ENCODE measurements at regions not wholly inside any gene's neighbourhood (a gene's known extent, or its start where the extent isn't known, plus 50 kb on each side); places are given as distances from the start of the nearest gene placed in this dataset.

- FAIRE-seq: no peak
- no peak for TF ChIP-seq CTCF (IDR thresholded peaks at IDR 0.05; ENCODE audit: insufficient read depth, missing control alignments)
- no peak for DNase-seq (ENCODE audit: insufficient read length, low spot score)
Observed at GRCh38 chr15:69626095-69627066, 173.8 kb downstream of the RPLP1 start.

GRCh38 chr15:69627548-69628158 is 175.0 kb downstream of the RPLP1 start:
- TF ChIP-seq CTCF (IDR thresholded peaks at IDR 0.05; ENCODE audit: insufficient read depth, missing control alignments): no peak
- DNase-seq (ENCODE audit: insufficient read length, low spot score) (no peak), FAIRE-seq (no peak)

DNA sequence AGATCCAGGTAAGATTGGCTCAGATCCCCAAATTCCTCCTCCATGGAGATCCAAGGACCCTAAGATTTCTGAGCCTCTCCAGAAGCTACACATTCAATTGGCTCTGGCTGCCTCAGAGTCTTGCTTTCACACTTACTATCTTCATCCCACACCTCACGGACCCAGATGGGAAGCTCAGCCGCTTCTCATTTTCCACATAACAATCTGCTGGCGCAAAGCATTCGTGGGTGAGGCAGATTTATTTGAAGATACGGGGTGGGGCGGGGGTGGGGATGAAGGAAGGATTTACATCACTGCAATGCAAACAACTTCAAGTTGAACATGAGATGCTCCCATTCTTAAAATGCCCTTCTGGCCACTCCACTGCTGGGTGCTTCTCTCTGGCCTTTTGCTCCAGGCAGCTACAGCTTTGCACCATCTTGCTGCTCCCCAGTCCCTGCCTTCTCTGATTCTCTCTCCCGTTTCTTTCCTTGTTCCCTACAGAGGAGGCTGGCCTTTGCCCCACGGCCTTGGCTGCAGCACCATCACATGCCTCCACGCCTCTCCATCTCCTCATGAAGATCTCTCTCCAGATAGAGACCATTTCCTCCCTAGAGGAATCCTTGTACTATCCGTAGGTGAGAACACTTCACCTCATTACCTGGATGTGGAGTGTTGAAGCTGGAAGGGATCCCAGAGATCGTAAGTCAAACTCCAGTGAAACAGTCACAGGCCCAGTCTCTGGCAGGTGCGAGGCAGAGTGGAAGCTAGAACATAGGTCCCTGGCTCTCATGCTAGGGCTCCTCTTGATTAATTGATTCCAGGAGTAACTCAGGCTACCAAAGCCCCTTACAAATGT is 175.9 kb downstream of the RPLP1 start:
- FAIRE-seq: no peak
- TF ChIP-seq CTCF (IDR thresholded peaks at IDR 0.05; ENCODE audit: insufficient read depth, missing control alignments): no peak
- DNase-seq (ENCODE audit: insufficient read length, low spot score): no peak

DNA sequence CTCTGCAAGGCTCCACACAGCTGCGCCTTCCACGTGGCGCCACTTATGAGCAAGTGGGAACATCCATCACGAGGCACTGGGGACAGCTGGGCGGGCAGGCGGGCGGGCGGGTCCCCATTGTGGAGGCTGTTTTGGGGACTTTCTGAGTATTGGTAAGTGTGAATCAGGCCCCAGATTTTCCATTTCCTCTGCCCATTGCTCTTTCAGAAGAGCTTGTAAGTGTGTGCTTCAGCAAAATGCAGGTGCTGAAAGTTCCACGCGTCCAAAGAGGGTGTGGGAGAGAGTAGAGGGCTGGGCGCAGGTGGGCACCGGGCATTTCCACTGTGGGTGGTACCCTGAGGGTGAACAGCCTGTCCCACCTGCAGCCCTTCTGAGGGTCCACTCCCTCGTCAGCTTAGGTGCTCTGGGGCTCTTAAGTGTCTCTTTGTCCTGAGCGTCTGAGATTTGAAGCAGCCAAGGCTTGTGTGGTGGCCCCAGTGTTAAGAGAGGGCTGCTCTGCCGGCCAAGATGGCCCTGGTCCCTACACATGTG is 177.1 kb downstream of the RPLP1 start:
- no peak for FAIRE-seq
- DNase-seq (ENCODE audit: insufficient read length, low spot score): no peak
- no peak for TF ChIP-seq CTCF (IDR thresholded peaks at IDR 0.05; ENCODE audit: insufficient read depth, missing control alignments)

GRCh38 chr15:69631005-69631404 is 178.4 kb downstream of the RPLP1 start:
- TF ChIP-seq CTCF (IDR thresholded peaks at IDR 0.05; ENCODE audit: insufficient read depth, missing control alignments): no peak
- no peak for DNase-seq (ENCODE audit: insufficient read length, low spot score)
- FAIRE-seq: no peak

- no peak for TF ChIP-seq CTCF (IDR thresholded peaks at IDR 0.05; ENCODE audit: insufficient read depth, missing control alignments)
- DNase-seq (ENCODE audit: insufficient read length, low spot score): no peak
- no peak for FAIRE-seq
Observed at GRCh38 chr15:69631978-69632377, 179.4 kb downstream of the RPLP1 start.

Data from D721Med (cell line).